C4-2B (cell line): ENCODE measurements at regions not wholly inside any gene's neighbourhood (a gene's known extent, or its start where the extent isn't known, plus 50 kb on each side); places are given as distances from the start of the nearest gene placed in this dataset.

Source experiments
- CTCF ChIP-seq: fragments of 450-650 bp; conservative IDR thresholded peaks from 2 replicates; pipeline ENCODE4 v1.5.1; 2017; ENCODE audit warnings: mild to moderate bottlenecking
- ZFX ChIP-seq: fragments of 450-650 bp; IDR thresholded peaks from 2 replicates; pipeline ENCODE4 v1.6.1; 2017

- peak; percentile 93 for TF ChIP-seq CTCF
- TF ChIP-seq ZFX: no peak
These were observed 117.6 kb upstream of the FAM204A start for GRCh38 chr10:118459642-118460193.
